ENCODE measurements at regions not wholly inside any gene's neighbourhood (a gene's known extent, or its start where the extent isn't known, plus 50 kb on each side); places are given as distances from the start of the nearest gene placed in this dataset.
A peak's percentile ranks its signal among the peaks of the same experiment; 100 is the strongest.

GRCh38 chr15:93973287-93973686 is 258.1 kb upstream of the MCTP2 start:
- no peaks in the 10 kb centered on the region for H3K36me3 ChIP-seq
- DNase-seq: no peak
- intact Hi-C loops (cut with DNase I): loop anchor here in 2 of 3 donors (10.0 kb wide), 1 partner anchor 938 kb away; no protein-coding TSS in a partner anchor
- H3K4me3 ChIP-seq: no peak overlapping the region
- no peaks in the 10 kb centered on the region for H3K4me1 ChIP-seq
- no peak for ATAC-seq
- H3K27me3 ChIP-seq: peaks cover 0 to 7% (median 0%) of the 10 kb centered on the region in 4 donors
- no peak for TF ChIP-seq CTCF (IDR thresholded peaks at IDR 0.05)
- 73% methylated on average over 5 of the region's 5 CpGs for WGBS, 2 donors
- no peak overlapping the region for H3K27ac ChIP-seq
- FAIRE-seq: no peak
- no peaks in the 10 kb centered on the region for H3K9me3 ChIP-seq

DNA sequence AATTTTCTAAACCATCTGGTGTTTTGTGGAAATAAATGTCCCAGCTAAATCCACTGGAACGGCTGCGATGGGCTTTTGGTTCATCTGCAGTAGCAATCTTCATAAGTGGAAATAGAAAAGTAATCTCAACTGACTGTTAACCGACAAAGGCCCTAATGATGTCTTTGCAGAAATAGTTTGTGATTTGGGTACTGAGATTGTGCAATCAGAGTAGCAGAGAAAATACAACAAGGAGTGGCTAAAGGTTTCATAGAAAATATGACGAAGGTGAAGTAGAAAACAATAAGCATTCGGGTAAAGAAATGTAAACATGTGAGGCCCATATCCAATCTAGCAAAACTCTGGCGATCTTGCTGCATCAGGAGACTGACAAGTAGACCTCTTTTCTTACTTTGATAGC is 262.6 kb upstream of the MCTP2 start:
- TF ChIP-seq CTCF (IDR thresholded peaks at IDR 0.05): no peak
- ATAC-seq: no peak
- 64 to 69% methylated on average over 6 of the region's 6 CpGs for WGBS, 2 donors
- no peak overlapping the region for H3K4me3 ChIP-seq
- peaks cover 0 to 4% (median 0%) of the 10 kb centered on the region in 4 donors for H3K27me3 ChIP-seq
- no peaks in the 10 kb centered on the region for H3K36me3 ChIP-seq
- no peaks in the 10 kb centered on the region for H3K4me1 ChIP-seq
- no peak overlapping the region for H3K27ac ChIP-seq
- no peak for FAIRE-seq
- H3K9me3 ChIP-seq: no peaks in the 10 kb centered on the region
- intact Hi-C loops (cut with DNase I): no loop called here
- no peak for DNase-seq

DNA sequence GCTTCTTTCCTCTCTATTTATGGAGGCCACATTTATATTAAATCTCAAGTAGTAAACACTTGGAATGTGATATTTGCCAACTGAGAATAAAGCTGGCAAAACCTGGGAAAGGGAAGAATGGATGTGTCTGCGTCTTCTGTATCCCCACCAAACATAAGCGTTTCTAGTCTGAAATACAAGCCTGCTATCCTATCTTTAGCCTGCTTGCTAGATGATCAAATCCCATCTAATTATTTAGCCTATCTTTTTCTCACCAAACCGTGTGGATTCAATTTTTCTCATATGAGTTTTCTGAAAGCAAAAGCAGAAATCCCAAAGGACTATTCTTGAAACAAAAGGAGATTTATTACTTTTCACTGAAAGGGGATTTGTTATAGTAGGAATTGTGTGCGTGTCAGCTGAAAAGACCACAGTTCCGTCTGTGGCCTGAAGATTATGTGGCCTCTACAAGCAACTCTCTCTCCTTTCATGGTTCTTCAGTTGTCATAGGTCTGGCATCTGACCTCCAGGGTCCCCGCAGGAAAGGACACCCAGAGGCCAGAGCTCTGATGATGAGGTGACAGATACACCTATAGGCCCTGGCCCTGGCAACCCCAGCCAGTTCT is 266.0 kb upstream of the MCTP2 start:
- 79 to 86% methylated on average over 6 of the region's 6 CpGs for WGBS, 2 donors
- H3K36me3 ChIP-seq: no peaks in the 10 kb centered on the region
- no peaks in the 10 kb centered on the region for H3K4me1 ChIP-seq
- ATAC-seq (no peak), DNase-seq (no peak), FAIRE-seq (no peak)
- peaks cover 0 to 12% (median 0%) of the 10 kb centered on the region in 4 donors for H3K27me3 ChIP-seq
- H3K4me3 ChIP-seq: no peak overlapping the region
- no peak overlapping the region for H3K27ac ChIP-seq
- H3K9me3 ChIP-seq: no peaks in the 10 kb centered on the region
- no peak for TF ChIP-seq CTCF (IDR thresholded peaks at IDR 0.05)
- intact Hi-C loops (cut with DNase I): no loop called here

- DNase-seq (no peak), FAIRE-seq (no peak), ATAC-seq (peak in 1 of 4 donors; percentile 40)
- Histone ChIP-seq H3K9me3 (peaks cover 0 to 2% (median 0%) of the 10 kb centered on the region in 4 donors), H3K27me3 (peaks cover 0 to 9% (median 0%) of the 10 kb centered on the region in 4 donors), H3K36me3 (no peaks in the 10 kb centered on the region), H3K4me3 (no peak overlapping the region), H3K27ac (no peak overlapping the region), H3K4me1 (no peaks in the 10 kb centered on the region)
- intact Hi-C loops (cut with DNase I): no loop called here
- no peak for TF ChIP-seq CTCF (IDR thresholded peaks at IDR 0.05)
- 10 to 12% methylated on average over 8 of the region's 8 CpGs for WGBS, 2 donors
Measured at GRCh38 chr15:93954985-93955571, 276.3 kb upstream of the MCTP2 start.

DNA sequence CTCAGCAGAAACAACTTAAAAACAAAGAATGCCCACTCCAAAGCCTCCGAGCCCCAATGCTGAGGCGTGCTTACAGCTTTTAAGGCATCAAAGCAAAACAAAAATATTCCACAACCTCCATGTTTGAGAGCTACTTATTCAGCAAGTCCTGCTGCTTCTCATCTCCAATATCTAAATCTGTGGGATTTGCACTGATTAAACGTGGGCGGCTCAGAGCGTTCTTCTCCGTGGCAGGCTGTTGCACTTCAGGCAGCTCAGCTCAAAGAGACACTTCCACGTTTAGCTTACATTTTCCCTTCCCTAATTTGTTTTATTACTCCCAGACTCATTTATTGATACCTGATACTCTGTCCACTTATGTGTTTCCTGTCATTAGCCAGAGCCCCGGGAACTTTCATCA is 282.6 kb upstream of the MCTP2 start:
- Histone ChIP-seq H3K36me3 (no peaks in the 10 kb centered on the region), H3K4me3 (no peak overlapping the region), H3K4me1 (no peaks in the 10 kb centered on the region), H3K27ac (no peak overlapping the region), H3K27me3 (peaks cover 0 to 9% (median 0%) of the 10 kb centered on the region in 4 donors), H3K9me3 (no peaks in the 10 kb centered on the region)
- intact Hi-C loops (cut with DNase I): no loop called here
- FAIRE-seq (no peak), DNase-seq (no peak), ATAC-seq (no peak)
- 53 to 57% methylated on average over 8 of the region's 8 CpGs for WGBS, 2 donors
- TF ChIP-seq CTCF (IDR thresholded peaks at IDR 0.05): no peak
